ENCODE measurements at regions not wholly inside any gene's neighbourhood (a gene's known extent, or its start where the extent isn't known, plus 50 kb on each side); places are given as distances from the start of the nearest gene placed in this dataset.

DNA sequence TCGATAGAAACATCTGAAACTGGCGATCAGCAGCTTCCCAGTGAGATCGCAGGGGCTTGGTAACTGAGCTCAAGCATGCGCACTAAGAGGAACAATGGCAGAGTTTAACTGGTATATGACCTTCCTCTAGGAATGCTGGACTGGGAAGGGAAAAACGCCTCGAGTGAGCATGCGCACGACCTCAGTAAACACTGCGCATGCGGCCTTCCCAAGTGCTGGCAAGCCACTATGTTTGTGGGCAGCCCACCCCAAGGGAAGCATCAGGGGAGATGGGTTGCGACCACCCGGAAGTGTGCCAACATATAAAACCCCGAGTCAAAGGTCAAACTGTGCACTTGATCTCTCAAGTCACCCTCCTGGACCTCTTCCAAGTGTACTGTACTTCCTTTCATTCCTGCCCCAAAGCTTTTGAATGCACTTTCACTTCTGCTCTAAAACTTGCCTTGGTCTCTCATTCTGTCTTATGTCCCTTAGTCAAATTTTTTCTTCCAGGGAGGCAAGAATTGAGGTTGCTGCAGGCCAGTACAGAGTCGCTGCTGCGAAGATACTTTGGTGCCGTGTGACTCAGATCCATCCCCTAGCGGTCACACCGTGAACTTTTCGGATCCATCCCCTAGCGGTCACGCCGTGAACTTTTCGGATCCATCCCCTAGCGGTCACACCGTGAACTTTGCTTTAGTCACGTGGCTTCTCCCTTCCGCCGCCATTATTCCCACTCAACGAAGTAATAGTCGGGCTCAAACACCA, 243.3 kb downstream of the FAM43A start:
- no peak for DNase-seq (ENCODE audit: low read depth)

DNA sequence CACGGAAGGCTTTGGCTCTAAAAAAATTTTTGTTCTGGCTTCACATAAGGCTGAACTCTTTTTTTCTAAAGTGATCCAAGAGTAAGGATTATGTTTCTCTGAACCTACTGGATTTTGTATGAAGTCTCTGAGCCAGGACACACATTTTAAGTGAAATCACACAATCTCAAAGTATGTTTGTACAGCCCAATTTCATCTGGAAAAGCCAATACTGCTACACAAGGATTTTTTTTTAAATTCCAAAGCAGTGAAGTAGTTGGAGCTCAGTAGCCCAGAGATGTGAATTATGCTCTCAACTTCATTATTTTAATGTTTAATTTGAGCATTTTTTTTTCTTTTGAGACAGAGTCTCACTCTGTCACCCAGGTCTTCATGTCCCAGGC, 243.9 kb downstream of the FAM43A start:
- no peak for DNase-seq (ENCODE audit: low read depth)

DNA sequence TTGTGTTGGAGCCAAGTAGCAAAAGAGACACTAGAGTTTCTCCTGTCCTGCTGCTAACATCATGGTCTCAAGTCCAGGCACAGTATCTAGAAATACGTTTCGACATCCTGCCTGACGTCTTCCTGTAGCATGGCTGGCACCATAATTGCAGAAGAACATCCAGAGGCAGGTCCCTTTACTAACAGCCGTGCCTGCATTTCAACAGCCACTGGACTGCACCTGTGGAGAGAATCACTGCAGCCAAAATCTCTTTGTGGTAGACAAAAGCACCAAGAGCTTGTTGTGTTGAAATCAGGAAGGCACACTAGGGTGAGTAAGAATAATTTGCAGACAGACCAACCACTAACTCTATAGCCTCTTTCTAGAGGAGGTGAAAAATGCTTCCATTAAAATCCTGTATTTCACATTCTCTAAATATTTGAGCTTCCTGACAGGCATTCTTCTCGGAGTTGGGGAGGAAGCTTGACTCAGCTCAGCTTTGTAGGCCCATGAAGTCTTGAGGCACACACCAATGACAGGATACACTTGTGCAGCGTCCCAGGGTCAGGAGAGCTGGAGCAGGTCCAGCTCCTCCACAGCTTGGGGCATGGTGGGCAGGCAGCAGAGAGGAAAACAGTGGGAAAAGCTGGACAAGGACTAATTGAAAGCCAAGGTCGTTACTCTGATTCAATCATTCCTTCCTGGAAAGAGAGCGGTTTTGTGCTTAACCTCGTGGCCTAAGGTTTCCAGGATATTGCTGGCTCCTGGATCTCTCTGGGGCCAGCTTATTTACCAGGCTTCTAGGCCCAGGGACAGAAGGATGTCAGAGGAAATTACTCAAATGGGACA, 244.9 kb downstream of the FAM43A start:
- DNase-seq (ENCODE audit: low read depth), result peak; percentile 74

DNA sequence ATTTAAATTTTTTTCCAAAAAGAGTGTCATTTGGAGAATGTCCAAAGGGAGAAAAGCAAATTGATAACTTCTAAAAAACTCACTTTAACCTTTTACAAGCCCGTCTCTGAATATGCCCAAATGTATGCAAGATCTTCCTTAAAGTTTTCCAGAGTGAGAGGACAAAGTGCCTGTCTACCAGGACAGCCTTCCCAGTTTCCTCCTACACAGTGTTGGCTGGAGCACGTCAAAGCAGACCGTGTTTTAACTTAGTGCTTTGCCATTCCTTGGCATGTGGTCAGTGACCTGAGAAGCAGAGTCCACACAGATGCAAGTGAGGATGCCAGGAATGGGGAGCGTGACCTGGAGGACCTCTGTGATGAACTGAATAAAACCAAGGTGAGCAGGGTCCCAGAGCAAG, 245.7 kb downstream of the FAM43A start:
- DNase-seq (ENCODE audit: low read depth), result no peak

DNA sequence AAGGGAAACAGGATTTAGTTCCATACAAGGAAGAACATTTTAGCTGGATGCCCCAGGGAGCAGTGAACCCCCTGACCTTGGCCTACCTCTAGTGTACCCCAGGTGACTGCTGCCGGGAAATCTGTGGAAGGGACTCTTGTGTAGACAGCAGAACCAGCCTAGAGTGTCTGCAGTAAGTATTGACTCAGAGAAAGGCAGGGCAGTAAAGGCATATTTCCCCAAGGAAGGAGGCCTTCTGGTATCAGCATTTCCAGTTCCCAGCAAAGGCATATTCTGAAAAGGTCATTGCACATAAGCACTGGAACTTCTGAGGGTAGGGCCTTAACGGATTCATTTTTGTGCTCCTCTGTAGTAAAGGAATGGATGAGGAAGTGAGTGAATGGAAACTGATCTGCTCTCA, 246.2 kb downstream of the FAM43A start:
- no peak for DNase-seq (ENCODE audit: low read depth)

DNA sequence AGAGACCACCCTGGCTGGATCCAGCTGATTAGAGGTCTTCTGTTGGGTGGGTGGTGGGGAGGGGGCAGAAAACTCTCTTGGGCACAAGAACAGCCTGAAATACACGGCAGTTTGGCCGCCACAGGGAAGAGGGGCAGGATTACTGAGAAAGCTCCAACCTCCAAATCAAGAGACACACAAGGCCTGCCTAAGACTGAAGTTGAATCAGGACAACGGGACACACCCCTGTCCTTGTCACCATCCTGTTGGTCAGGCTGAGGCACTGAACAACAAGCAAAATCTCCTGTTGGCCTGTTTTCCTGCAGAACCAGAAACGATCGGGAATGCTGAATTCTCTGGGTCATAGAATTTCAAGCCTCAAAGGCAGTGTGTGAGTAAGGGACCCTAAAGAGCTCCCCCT, 247.8 kb downstream of the FAM43A start:
- DNase-seq (ENCODE audit: low read depth), result no peak

DNA sequence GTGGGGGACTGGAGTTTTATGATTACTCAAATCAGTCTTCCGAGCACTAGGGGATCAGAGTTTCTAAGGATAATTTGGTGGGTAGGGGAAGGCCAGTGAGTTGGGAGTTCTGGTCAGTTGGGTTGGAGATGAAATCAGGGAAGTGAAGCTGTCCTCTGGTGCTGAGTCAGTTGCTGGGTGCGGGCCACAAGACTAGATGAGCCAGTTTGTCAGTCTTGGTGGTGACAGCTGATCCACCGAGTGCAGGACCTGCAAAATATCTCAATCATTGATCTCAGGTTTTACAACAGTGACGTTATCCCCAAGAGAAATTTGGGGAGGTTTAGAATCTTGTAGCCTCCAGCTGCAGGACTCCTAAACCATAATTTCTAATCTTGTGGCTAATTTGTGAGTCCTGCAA, 249.4 kb downstream of the FAM43A start:
- no peak for DNase-seq (ENCODE audit: low read depth)

DNA sequence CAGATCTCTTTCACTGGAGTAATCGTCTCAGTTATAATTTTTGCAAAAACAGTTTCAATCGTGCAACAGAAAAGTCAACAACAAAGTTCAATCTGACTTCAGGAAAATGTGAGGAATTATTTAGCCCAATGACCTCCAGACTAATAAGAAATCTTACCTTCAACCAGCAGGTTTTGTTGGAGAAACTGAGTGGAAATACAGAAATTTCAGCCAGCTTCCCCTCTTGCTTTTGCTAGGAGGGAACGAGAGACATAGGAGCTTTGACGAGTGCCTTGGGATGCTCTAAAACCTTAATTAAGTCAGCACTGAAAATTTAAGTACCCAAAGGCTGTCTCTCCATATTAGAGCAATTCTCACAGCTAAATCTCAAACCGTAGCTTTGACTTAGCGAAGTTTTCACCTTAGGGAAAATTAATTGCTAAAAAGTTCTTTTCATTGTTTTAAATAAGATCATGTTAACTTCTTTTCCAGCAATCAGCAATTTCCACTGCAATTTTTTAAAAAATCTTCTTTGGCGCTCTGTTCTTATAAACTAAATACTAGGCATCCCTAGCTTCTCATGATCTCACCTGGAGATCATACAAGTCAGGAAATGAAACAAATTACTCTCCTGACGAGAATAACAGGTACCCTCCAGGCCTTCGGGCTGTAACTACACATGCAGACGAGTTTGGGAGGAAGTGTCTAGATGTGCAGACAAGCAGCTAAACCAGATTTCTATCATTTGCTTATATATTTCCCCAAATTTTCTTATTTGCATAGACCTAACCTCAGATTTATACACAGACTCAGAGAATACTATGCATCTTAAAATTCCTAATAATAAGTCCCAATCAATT, 250.2 kb downstream of the FAM43A start:
- DNase-seq (ENCODE audit: low read depth), result no peak

DNA sequence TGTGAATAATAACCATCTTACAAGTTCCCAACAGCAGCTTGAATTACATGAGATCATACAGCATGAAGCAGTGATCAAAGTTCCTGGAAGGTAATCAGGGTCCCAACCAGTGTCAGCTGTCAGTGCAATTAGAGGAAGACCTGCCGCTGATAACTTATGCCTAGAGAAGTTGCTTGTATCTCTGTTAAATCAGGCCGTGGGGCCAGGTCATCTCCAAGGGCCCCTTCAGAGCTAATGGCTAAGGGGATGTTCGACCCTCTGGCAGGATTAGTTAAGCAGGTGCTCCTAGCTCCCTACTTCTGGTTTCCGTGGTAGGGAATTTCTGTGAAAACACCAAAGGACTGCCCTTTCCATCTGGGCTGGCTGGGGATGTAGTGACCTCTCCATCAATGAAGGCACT, 251.0 kb downstream of the FAM43A start:
- DNase-seq (ENCODE audit: low read depth), result no peak

DNA sequence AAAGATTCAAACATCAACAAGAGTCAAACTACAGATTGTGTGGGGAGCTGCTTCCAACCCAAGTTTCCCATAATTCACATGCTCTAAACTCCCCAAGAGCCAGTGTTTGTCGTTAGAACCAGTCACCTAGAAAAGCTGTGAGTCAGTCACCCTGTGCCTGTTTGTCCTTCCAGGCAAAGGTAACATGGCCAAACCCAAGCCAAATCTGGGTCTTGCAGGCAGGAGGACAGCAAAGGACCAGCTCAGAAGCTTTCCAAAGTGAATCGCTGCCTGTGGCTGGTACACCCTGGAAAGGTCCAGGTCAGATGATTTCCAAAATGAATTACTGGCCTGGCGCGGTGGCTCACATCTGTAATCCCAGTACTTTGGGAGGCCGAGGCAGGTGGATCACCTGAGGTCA, 251.5 kb downstream of the FAM43A start:
- no peak for DNase-seq (ENCODE audit: low read depth)

DNA sequence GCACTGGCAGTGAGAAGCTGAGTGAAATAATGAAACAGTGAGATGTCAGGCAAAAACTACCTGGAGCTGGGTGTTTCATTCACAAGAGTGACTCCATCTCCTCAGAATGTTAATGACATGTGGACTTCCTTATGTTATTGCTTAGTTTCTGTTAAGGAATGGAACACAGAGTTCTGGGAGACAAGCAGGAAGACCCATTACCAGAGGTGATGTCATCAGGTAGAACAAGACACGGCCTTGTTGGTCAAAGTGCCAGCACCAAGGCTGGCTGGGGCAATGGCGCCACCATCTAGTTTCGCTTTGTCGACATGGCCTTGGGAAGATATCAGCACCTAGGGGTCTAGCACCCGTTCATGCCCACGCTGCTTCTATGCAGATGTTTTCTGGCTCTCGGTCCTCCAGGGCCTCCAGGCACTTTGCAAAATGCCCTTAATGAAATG, 252.2 kb downstream of the FAM43A start:
- DNase-seq (ENCODE audit: low read depth), result no peak

DNA sequence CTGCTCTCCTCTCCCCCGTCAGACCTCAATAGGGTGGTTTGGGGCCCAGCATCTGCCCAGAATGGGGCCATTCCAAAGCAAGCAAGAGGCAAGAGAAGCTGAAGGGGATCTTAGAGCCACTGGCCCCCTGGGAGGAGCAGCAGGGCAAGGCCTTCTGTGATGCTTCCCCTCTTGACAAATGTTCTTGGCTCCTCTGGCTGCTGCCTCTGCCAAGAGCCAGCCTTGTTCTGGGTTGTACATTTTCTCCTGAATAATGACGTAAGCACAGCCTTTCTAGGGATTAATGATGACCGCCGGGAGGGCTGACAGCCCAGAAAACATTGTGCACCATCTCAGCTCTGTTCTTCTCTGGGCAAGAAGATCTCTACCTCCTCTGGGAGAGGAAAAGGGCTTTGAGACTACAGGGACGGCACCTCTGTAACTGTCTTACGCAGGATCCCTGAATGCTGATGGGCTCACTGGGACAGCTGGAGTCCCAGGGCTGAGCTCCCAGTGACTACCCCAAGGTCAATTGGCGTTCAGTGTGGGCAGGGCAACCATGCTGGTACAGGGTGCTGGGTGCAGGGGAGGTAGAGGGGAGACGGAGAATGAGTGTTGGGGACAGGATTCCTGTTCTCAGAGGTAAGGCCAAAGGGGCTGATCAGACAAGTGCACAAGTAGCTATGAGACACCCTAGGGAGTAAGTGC, 253.3 kb downstream of the FAM43A start:
- no peak for DNase-seq (ENCODE audit: low read depth)

DNA sequence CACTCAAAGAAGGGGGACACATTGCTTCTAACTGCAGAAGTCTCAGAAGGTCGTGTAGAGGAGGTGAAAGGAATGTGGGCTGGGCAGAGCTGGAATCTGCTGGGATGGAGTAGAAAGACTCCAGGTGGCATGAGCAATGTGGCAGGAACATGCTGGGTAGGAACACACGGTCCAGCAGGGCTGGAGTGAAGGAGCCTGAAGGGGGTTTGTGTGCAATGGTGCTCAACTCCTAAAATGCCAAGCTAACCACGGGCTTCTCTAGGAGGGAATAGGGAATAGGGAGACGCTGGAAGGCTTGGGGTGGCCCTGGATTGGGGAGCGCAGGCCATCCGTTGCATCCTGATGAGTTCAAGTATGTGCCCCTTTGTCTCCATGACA, 253.8 kb downstream of the FAM43A start:
- no peak for DNase-seq (ENCODE audit: low read depth)

DNA sequence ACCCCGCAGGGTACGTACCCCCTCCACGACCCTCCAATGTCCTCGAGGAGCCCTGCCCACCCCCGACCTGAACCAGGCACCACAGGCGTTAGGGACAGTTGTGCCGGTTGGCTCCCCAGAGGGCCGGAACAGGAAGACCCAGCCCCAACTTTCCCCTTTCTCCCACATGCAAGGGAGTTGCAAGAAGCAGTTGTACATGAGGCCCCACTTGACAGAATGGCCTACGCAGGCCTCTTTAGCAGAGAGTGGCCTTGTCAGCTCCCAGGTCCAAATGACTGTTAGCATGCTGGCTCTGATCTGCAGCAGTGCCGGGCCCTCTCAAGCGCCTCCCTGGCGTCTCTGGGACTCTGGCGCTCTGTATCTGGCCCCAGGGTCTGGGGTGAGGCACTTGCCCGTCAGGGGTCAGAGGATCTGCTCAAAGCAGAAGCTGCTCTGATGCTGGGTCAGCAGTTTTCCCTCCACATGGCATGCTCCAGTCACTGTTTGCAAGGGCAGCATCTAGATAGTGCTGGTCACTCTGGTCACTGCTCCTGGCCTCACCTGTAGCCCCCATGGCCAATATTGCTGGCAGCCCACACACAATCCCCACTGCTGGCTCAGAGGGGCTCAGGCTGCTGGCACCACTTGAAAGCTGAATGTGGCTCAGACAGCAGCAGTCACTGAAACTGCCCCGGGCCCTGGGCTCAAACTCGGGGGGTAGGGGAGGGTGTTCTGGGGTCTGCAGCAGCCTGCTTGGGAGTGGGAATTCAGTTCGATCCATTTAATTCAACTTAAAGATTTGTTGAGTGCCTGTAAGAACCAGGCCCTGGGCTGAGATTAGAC, 254.5 kb downstream of the FAM43A start:
- DNase-seq (ENCODE audit: low read depth), result no peak

DNA sequence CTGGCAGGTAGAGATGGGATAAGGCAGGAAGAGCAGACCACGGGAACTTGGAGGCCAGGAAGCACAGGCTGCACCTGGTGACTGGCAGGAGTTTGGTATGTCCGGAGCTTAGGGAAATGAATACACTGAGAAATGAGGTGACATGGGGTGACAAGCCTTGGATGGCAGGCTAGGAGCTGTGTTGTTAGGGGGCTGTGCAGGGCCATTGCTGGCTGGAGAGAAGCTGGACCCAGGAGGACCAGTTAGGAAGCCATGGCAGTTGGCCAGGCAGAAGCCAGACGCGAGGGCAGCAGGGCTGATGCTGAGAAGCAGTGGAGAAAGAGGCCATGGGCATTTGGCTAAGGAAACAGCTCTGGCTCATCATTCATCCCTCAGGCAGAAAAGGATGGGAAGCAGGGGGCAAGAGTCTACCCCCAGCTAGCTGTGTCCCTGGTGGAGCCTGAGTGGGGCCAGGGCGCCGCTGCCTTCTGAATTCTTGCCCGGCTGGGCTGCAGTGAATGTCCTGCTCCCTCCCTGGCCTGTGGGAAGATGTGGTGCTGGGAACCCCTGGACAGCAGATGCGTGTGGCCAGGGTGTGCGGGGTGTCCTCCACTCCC, 255.8 kb downstream of the FAM43A start:
- no peak for DNase-seq (ENCODE audit: low read depth)

DNA sequence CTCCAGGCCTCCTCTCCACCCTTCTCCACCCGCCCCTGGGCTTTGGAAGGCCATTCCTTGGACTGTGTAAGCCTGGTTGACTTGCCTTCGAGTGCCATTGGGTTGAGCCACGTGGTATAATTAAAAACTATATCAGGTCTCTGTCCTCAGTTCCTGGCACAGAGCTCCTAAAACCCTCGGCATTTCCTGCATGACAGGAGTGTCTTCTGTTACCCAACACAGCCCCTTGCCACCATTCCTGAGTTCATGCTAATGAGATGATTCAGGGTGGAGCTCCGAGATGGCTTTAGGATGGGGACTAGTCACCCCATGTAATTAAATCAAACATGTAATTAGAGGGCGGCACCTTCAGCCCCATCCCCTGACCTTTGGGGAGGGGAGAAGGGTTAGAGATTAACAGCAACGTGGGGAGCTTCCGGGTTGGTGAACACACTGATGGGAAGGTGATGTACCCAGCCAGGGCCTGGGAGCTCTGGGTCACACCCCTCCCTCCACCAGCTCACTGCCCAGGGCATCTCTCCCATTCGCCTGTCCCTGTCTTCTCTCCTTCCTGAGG, 256.4 kb downstream of the FAM43A start:
- no peak for DNase-seq (ENCODE audit: low read depth)

DNA sequence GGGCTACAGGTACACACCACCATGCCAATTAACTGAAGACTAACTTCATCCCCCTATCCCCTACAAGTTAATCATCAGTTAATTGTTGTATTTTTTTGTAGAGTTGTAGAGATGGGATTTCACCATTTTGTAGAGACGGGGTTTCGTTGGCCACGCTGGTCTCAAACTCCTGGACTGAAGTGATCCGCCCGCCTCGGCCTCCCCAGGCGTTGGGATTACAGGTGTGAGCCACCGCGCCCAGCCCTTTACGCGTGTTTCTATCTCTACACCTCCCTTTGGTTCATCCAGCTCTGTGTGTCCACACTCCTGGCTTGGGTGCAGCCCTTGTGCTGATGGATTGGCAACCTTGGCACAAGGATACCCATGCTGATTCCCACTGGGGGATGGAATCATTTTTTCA, 258.8 kb downstream of the FAM43A start:
- no peak for DNase-seq (ENCODE audit: low read depth)

DNA sequence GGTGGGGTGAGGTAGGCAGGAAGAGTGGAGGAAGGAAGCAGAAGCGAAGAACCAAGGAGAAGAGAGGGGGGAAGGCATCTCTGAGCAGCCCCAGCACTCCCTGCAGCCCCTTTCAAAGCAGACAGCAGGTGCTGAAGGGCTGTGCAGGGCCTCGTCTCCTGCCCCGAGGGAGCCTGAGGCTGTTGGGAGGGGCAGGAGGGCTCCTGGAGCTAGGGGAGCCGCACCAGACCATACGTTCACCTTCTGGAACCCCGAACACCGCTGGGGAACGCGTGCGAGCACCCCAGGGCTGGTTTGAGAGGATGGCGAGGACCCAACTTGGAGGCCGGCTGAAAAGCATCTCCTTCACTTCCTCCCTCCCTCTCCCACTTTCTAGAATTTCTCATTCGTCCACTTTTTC, 259.8 kb downstream of the FAM43A start:
- no peak for DNase-seq (ENCODE audit: low read depth)

DNA sequence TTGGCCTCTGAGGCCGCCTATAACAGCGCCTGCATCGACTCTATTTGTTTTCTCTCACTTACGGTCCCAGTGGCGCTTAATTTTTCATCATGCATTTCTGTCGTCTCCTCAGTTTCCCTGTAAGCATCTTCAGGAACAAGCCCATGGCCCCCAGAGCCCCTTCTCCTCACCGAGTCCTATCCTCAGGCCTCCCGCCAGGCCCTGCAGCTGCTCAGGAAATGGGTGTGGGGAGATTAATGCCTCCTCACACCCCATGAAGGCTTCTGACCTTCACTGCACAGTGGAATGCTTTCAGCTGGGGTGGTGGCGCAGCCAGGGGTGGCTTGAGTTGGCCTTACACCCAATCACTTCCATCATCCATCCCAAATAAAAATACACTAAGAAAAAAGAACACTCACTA, 260.4 kb downstream of the FAM43A start:
- no peak for DNase-seq (ENCODE audit: low read depth)

DNA sequence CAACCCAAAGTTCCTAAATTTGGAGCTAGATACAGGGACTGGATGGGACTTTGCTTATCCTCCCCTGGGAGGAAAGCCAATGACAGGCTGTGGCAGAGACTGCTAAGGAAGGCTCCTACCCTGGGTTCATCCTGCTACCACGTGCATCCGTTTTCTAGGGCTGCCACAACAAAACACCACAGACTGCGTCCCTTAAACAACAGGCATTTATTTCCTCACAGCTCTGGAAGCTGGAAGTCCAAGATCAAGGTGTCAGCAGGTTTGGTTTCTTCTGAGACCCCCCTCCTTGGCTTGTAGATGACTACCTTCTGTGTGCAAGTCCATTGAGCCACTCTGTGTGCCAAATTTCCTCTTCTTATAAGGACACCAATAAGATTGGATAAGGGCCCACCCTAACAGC, 263.9 kb downstream of the FAM43A start:
- DNase-seq (ENCODE audit: low read depth), result no peak
